ENCODE measurements at regions not wholly inside any gene's neighbourhood (a gene's known extent, or its start where the extent isn't known, plus 50 kb on each side); places are given as distances from the start of the nearest gene placed in this dataset.

- TF ChIP-seq RXRA (IDR thresholded peaks at IDR 0.05) = no peak
- TF ChIP-seq ZBTB33 (IDR thresholded peaks at IDR 0.05) = no peak
- Histone ChIP-seq H3K4me1 (ENCODE audit: control insufficient read depth in 4 of 4, insufficient read depth in 4 of 4, low read length in 3 of 4) (peaks cover 0 to 8% (median 3%) of the 10 kb centered on the region in 4 donors), H3K9ac (ENCODE audit: low read depth in 1 of 2, low read length in 2 of 2) (no peak overlapping the region), H3K36me3 (ENCODE audit: control insufficient read depth in 4 of 4, insufficient read depth in 3 of 4, low read depth in 1 of 4, low read length in 3 of 4) (no peaks in the 10 kb centered on the region), H3K9me3 (ENCODE audit: control insufficient read depth in 4 of 4, low read length in 3 of 4) (no peaks in the 10 kb centered on the region), H3K4me3 (ENCODE audit: low read depth in 1 of 3, low read length in 3 of 3) (no peak overlapping the region), H3K27me3 (ENCODE audit: control insufficient read depth in 4 of 4, insufficient read depth in 4 of 4, low read length in 3 of 4) (no peaks in the 10 kb centered on the region), H3K27ac (ENCODE audit: low read depth in 1 of 2, low read length in 2 of 2) (peak overlapping the region in 1 of 2 donors; percentile 11)
- 78% methylated on average over 3 of the region's 3 CpGs for WGBS
- DNase-seq (ENCODE audit: low spot score) = no peak
These were observed 469.4 kb upstream of the SLC35B3 start for GRCh38 chr6:8904754-8905153.

GRCh38 chr6:8900056-8900455, 464.7 kb upstream of the SLC35B3 start:
- Histone ChIP-seq H3K27me3 (ENCODE audit: control insufficient read depth in 4 of 4, insufficient read depth in 4 of 4, low read length in 3 of 4) (no peaks in the 10 kb centered on the region), H3K9me3 (ENCODE audit: control insufficient read depth in 4 of 4, low read length in 3 of 4) (no peaks in the 10 kb centered on the region), H3K27ac (ENCODE audit: low read depth in 1 of 2, low read length in 2 of 2) (no peak overlapping the region), H3K4me1 (ENCODE audit: control insufficient read depth in 4 of 4, insufficient read depth in 4 of 4, low read length in 3 of 4) (no peaks in the 10 kb centered on the region), H3K4me3 (ENCODE audit: low read depth in 1 of 3, low read length in 3 of 3) (no peak overlapping the region), H3K9ac (ENCODE audit: low read depth in 1 of 2, low read length in 2 of 2) (no peak overlapping the region), H3K36me3 (ENCODE audit: control insufficient read depth in 4 of 4, insufficient read depth in 3 of 4, low read depth in 1 of 4, low read length in 3 of 4) (no peaks in the 10 kb centered on the region)
- WGBS = 92% methylated on average over 3 of the region's 3 CpGs
- no peak for DNase-seq (ENCODE audit: low spot score)
- no peak for TF ChIP-seq GABPA (IDR thresholded peaks at IDR 0.05 in 1 of 2, conservative IDR thresholded peaks at IDR 0.05 in 1 of 2)
- TF ChIP-seq FOXA2 (IDR thresholded peaks at IDR 0.05) = no peak
- TF ChIP-seq REST (IDR thresholded peaks at IDR 0.05) = no peak
- TF ChIP-seq JUND (IDR thresholded peaks at IDR 0.05) = no peak
- TF ChIP-seq RXRA (IDR thresholded peaks at IDR 0.05) = no peak
- TF ChIP-seq YY1 (IDR thresholded peaks at IDR 0.05) = no peak
- no peak for TF ChIP-seq NR2F2 (IDR thresholded peaks at IDR 0.05)

GRCh38 chr6:8889514-8889913, 454.2 kb upstream of the SLC35B3 start:
- 67% methylated on average over 6 of the region's 6 CpGs for WGBS
- no peak for TF ChIP-seq GABPA (IDR thresholded peaks at IDR 0.05 in 1 of 2, conservative IDR thresholded peaks at IDR 0.05 in 1 of 2)
- no peak for TF ChIP-seq NR2F2 (IDR thresholded peaks at IDR 0.05)
- no peak for TF ChIP-seq EGR1 (IDR thresholded peaks at IDR 0.05; ENCODE audit: low read depth in 2 of 2)
- TF ChIP-seq MAX (IDR thresholded peaks at IDR 0.05) = no peak
- TF ChIP-seq FOXA1 (IDR thresholded peaks at IDR 0.05) = no peak
- no peak for TF ChIP-seq HNF4G (IDR thresholded peaks at IDR 0.05)
- no peak for TF ChIP-seq REST (IDR thresholded peaks at IDR 0.05)
- TF ChIP-seq TAF1 (conservative IDR thresholded peaks at IDR 0.05) = no peak
- no peak for TF ChIP-seq SP1 (IDR thresholded peaks at IDR 0.05)
- TF ChIP-seq ZBTB33 (IDR thresholded peaks at IDR 0.05) = no peak
- TF ChIP-seq HNF4A (conservative IDR thresholded peaks at IDR 0.05) = no peak
- TF ChIP-seq FOXA2 (IDR thresholded peaks at IDR 0.05) = no peak
- no peak for TF ChIP-seq YY1 (IDR thresholded peaks at IDR 0.05)
- TF ChIP-seq RXRA (IDR thresholded peaks at IDR 0.05) = no peak
- no peak for TF ChIP-seq JUND (IDR thresholded peaks at IDR 0.05)

More at GRCh38 chr6:8889514-8889913, 454.2 kb upstream of the SLC35B3 start:
- DNase-seq (ENCODE audit: low spot score) = no peak
- Histone ChIP-seq H3K4me1 (ENCODE audit: control insufficient read depth in 4 of 4, insufficient read depth in 4 of 4, low read length in 3 of 4) (no peaks in the 10 kb centered on the region), H3K27me3 (ENCODE audit: control insufficient read depth in 4 of 4, insufficient read depth in 4 of 4, low read length in 3 of 4) (no peaks in the 10 kb centered on the region), H3K9ac (ENCODE audit: low read depth in 1 of 2, low read length in 2 of 2) (no peak overlapping the region), H3K27ac (ENCODE audit: low read depth in 1 of 2, low read length in 2 of 2) (no peak overlapping the region), H3K9me3 (ENCODE audit: control insufficient read depth in 4 of 4, low read length in 3 of 4) (no peaks in the 10 kb centered on the region), H3K4me3 (ENCODE audit: low read depth in 1 of 3, low read length in 3 of 3) (no peak overlapping the region), H3K36me3 (ENCODE audit: control insufficient read depth in 4 of 4, insufficient read depth in 3 of 4, low read depth in 1 of 4, low read length in 3 of 4) (no peaks in the 10 kb centered on the region)

Measured in liver (tissue), 7 donors.